Testis (tissue), 2 donors: ENCODE measurements at regions not wholly inside any gene's neighbourhood (a gene's known extent, or its start where the extent isn't known, plus 50 kb on each side); places are given as distances from the start of the nearest gene placed in this dataset.

Source experiments
- CTCF ChIP-seq, 3 experiments: fragments of 450-650 bp in 2 of 3; fragments of 200-600 bp in 1 of 3; sonication (generic) in 1 of 3; IDR thresholded peaks; one replicate each; pipeline ENCODE4 v1.5.1; 2016 to 2019; ENCODE audit warnings: antibody characterized with exemption in 3 of 3, mild to moderate bottlenecking in 2 of 3, moderate library complexity in 1 of 3
- POLR2A ChIP-seq: fragments of 450-650 bp; IDR thresholded peaks from one replicate; pipeline ENCODE4 v1.6.1; 2017; ENCODE audit warnings: antibody characterized with exemption, mild to moderate bottlenecking, moderate library complexity

GRCh38 chr11:11211888-11212287, 141.2 kb downstream of the CSNK2A3 start:
- TF ChIP-seq POLR2A (no peak), CTCF (IDR thresholded peaks at IDR 0.05) (no peak)
